Stimulated activated CD4-positive, alpha-beta T cell treated with anti-CD3 and anti-CD28 coated beads, Interleukin-15, amount 100 ng/mL, for 48 hours (primary cell): ENCODE measurements at regions not wholly inside any gene's neighbourhood (a gene's known extent, or its start where the extent isn't known, plus 50 kb on each side); places are given as distances from the start of the nearest gene placed in this dataset.
"Not testable (repeated sequence)": the region's sequence is repeated elsewhere in the genome, so short reads cannot be mapped to it uniquely, and the experiment has no call there.

Experiments used
- DNase-seq, 2 donors: peaks; one replicate each; pipeline ENCODE4 v3.0.0-alpha.2; 2020; ENCODE audit warnings: low read depth in 2 of 2

DNA sequence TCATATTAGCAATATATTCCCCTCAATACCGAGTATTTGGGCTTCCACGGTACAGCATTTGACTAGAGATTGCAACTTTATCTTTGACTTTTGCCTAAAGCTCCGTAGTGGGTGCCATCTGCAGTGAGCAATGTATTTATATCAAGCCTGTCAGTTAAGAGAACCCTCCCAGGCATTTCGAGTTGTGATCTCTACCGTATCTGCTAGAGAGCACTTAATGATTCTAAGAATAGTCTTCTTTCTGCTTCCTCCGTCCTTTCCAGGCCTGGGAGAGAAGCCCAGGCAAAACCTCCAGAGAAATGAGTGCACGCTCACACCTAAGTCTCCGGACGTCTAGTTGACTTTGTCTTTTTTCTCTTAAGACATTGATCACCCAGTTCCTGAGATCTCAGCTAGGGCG lies 210.6 kb downstream of the KLF6 start:
- DNase-seq: no peak

DNA sequence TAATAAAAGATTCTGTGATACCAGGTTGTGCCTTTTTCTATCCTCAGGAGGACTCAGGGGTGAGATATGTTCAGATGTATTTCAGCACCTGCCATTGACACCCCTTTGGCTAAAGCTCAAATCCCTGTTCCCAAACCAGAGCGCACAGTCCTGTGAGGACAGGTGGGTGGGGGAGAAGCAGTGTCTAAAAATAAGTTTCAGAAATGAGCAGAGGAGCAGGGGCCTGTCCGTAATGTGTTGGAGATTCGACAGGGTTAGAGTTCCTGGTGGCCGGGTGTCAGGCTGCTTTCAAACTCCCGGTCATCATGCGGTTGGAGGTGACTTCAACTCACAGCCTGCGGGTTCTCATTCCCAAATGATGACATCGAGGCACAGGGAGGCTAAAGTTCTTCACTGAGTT lies 211.5 kb downstream of the KLF6 start:
- no peak for DNase-seq

DNA sequence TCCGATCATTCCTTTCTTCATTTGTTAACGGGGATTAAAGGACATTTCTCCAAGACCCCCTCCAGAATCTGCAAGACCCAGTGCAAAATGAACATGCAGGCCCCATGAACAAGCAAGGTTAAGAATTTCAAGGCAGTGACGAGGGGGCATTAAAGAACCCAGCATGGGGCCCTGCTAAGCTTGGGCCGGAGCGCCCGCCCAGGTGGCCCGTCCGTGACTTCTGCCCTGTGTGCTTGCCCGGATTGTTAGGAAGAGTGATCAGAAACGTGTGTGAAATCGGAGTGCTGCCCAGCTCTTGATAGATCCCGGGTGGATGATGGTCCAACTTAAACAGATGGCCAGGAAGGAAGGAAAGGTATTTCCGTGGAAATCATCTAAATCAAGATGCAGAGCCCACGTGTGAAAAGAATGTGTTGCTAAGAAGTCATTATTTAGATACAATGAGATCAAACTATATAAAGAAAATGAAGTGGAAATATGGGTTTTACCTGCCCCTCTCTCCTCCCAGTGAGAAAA lies 213.6 kb downstream of the KLF6 start:
- DNase-seq: no peak

DNA sequence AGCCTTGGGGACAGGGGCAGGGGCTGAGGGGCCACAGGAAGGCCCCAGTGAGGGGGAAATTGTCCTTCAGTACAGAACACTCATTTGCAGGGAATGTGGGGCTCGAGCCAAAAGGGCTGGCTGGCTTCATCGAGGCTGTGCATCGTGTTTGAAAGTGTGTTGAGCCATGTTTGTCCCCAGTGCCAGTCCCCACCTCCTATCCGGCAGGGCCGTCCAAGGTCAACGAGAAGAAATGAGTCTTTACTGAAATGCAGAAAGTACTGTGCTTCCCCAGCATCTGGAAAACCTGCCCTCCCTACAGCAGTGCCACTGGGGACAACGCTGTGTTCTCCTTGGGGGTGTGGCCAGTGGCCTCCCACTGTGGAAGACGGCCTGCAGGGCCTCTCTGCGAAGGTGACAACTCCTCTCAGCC lies 214.1 kb downstream of the KLF6 start:
- DNase-seq: no peak

DNA sequence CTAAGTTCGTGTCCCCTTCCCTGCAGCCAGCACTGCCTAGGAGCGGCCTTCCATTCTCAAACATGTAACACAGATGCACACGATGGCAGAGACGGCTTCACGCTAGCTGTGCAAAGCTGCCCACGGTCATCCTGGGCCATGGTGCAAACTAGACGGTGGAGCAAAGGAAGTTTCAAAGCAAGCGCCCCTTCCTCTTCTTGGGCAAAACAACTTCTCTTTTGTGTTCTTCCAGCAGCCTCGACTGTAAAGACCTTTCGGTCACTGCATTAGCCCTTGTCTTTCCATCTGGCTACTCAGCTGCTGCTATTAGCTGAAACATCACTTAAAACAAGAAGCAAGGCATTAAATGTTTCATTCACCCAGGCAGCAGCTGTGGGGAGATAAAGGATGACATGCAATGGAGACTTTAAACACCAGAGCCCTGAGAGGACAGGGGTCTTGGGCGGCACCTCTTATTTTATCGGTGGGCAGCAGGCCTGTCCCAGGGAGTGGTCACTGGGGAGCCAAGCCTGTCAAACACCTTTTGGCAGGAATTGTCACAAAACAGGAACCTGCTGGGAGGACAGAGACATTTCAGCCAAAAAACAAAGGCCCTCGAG lies 214.8 kb downstream of the KLF6 start:
- no peak for DNase-seq

DNA sequence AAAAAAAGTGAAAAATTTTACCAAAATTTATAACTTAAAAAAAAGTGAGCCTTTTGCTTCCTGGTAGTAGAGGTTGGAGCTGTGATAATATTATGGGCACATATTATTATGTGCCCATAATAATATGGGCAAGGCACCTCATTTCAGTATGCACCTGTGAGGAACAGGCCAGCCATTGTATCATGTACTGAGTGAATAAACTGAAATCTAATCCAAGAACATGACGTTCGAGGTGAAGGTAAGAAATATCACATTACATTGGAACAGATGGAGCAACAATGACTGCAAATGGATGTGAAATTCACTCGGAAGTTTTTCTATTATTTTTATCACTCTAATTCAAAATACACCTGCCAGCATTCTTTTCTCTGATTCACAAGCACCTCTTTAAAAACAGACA lies 216.0 kb downstream of the KLF6 start:
- DNase-seq: no peak

DNA sequence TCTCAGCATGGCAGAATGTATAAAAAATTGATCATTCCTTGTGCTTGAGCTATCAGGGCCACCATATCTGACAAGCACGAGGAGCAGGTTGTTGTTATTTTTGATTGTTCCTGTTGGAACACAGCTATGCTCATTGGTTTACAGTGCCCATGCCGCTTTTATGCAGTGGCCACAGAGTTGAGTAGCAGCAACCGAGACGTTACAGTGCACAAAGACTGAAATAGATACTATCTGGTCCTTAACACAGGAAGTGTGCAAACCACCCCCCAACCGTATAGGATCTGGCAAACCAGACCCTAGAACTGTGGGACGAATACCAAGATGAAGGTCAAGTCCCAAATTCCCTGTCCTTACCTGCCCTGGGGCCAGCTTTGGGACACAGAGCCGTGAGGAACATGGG lies 216.6 kb downstream of the KLF6 start:
- DNase-seq: no peak

DNA sequence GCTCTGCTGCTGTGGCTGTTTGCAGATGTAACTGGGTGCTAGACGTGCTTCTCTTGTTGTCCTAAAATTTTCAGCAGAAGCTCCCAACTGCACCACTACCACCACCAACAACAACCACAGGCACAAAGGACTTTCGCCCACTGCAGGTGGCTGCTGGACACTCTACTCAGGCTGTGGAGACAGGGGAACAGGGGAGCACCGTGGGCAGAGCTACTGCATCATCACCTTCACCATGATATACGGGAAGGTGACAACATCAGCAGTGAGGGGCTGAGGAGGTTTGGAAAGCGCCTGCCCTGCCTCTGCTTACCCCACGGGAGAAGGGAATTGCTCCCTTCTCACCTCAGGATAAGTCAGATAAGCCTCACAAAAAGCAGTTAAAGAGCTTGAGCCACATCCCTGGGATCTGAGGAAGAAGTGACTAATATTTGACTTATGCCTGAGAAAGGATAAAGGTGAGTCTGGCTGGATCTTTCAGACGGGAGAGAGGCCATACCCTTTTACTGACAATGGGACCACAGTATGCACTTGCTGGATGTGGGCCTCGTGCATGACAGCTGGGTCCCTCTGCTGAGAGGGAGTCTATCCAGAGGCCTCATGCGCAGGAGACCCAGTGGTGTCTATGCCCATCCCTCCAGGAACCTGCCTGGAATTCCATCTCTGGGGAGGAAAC lies 217.6 kb downstream of the KLF6 start:
- no peak for DNase-seq

DNA sequence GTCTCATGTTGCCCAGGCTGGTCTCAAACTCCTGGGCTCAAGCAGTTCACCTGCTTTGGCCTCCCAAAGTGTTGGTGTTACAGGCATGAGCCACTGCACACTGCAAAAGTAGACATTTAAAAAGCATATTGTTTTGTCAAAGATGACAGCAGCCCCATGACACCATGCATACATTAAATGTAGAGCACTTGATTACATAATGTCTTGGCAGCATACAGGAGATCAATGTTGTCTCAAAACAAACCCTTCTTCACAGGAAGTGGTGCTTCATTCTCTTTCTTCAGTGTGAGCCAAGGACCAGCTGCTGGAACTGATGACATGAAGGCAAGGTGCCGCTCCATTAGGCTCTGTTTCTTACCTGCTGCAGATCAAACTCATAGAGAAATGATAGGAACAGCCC lies 218.4 kb downstream of the KLF6 start:
- no peak for DNase-seq

DNA sequence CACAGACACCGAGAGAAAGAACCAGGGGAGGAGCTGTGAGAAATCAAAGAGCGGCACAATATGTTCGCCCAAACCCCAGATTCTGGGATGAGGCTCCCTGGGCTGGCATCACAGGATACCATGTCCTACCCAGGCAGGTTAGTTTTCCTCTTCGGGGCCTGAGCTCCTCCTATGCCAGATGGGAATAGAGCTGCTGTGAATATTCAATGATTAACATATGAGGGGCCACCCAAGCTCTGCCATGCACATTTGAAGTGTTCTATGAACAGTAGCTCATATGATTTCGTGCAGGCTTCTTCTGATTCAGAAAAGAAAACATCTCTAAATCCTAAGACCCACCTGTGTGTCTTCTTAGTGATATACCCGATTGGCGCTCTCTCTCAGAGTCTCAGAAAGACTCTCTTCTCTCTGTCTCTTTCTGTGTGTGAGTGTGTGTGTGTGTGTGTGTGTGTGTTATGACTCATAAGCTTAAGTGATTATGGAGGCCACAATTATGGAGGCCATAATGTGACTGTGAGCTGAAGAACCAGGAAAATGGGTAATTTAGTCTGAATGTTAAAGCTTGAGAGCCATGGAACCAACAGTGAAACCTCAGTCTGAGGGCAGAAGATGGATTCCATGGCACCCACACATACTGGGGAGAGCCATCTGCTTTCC lies 220.5 kb downstream of the KLF6 start:
- DNase-seq: no peak

DNA sequence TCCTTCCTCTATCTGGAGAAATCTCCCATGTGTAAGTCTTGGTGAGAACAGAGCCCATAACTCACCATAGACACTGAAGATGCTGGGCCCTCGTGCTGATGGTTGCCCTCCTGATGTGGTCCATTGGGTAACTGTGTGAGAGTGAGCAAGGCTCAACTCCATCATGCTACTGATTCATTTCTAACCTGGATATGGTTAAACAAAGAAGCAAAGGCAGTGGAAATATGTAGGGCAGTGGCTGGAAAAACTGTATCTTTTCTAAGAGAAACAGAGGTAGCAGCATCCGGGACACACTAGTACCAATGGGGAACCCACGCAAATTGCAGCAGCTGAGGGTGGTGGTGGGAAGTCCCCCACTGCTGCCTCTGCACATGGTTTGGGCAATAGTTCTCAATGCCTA lies 221.7 kb downstream of the KLF6 start:
- DNase-seq: peak; percentile 22 to 46

DNA sequence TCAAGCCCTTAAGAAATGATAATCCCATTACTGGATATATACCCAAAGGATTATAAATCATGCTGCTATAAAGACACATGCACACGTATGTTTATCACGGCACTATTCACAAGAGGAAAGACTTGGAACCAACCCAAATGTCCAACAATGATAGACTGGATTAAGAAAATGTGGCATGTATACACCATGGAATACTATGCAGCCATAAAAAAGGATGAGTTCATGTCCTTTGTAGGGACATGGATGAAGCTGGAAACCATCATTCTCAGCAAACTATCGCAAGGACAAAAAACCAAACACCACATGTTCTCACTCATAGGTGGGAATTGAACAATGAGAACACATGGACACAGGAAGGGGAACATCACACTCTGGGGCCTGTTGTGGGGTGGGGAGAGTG lies 224.4 kb downstream of the KLF6 start:
- DNase-seq: not testable (repeated sequence)

DNA sequence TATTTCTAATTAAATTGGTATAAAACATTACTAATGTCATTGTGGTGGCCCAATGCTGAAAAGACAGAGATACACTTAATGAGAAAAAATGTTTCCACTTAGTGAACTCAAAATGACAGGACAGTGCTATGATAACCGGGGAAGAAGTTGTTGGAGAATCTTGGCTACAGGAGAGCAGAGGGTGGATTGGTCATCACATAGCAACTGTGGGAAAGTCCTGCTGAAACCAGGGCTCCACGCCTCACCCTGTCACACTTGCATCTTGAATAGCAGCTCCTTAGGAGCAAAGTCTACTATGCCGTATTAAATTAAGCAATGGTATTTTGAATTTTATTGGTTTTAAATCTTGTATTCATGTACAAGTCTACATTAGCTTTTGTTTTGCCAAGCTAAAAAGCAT lies 225.5 kb downstream of the KLF6 start:
- DNase-seq: no peak

DNA sequence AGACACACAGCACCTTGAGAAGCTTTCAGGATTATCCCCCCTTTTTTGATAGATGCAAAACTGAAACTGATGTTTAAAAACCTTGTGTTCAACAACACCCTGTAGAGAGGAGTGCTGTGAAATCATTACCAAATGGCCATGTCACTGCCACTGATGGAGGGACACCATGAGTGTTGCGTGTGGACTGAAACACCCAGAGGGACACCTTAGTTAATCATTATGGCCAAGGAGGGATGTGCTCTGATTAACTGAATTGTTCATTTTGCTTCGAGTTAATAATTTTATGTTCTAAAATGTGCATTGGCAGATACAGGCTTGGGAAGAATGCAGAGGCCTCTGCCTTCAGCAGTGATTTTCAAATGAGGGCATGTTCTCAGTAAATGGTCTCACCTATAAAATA lies 226.0 kb downstream of the KLF6 start:
- DNase-seq: no peak

DNA sequence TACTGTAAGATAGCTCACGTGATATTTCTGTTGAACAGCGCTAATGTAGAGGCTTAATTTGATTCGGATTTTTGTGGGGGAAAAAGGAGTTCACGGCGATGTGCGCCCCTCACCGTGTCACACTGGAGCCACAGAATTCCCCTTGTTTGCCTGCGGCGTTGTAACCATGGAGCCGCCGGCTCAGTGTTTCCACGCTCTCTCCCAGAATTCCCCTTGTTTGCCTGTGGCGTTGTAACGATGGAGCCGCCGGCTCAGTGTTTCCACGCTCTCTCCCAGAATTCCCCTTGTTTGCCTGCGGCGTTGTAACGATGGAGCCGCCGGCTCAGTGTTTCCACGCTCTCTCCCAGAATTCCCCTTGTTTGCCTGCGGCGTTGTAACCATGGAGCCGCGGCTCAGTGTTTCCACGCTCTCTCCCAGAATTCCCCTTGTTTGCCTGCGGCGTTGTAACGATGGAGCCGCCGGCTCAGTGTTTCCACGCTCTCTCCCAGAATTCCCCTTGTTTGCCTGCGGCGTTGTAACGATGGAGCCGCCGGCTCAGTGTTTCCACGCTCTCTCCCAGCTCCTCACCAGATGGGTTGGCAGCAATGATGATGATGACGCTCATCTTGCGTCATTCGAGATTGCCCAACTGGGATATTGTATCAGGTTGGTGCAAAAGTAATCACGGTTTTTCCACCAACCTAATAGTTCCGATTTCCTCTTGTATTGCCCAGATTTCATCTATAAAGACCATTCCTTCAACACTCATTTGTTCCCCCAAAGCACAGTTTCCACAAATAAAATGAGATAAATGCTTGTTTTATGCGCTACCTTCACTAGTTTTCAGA lies 228.6 kb downstream of the KLF6 start:
- DNase-seq: not testable (repeated sequence)

DNA sequence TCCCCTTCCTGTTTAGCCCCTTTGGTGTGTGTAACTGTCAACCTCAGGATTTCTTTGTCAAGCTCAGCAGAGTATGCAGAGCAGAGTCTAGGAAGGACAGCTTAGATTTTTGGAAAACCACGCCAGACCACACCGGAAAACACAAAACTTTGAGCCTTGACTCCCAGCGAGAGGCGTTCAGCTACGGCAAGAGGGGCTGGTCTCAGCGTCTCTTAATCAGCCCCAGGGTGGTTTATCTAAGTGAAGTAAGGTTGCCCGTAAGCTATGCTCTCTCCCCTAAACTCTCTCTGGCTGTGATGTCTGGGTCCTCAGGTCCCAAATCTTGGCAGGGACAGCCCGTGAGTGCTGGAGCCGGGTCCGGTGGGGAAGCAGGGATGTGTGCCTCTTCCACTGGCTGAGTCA lies 230.9 kb downstream of the KLF6 start:
- no peak for DNase-seq

DNA sequence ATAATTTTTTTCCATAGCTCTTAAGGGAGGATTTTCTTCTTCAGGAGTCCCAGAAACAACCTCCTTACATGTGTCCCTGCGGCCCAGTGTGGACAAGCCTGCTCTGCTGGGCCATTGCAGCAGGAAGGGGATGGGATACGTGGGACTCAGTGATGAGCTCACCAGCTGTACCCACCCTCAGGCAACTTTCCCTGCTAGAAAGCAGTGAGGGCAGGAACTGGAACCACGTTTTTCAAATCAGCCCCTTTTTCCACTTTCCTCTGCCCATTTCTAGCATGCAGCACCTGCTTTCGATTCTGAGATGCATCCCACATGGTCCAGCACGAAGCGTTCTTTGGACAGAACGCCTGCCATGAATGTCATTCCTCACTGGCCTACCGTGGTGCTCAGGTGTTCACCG lies 232.7 kb downstream of the KLF6 start:
- DNase-seq: no peak

DNA sequence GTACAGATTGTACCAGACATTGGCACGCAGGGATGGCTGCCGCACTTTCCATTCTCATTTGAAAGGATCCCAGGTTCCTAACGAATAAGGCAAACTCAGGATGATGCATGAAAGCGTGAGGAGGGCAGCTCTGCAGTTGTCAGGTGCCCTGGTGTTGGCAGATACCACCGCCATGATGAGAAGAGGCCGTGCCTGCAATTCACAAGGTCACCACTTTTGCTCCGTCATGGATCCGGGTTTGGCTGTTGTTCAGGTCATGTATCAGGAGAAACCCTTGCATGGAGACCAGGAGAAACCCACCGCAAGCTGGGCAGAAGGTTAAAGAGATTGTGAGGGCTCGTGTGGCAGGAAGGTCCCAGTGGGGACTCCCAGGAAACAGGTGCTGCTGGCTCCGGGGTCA lies 233.2 kb downstream of the KLF6 start:
- no peak for DNase-seq

DNA sequence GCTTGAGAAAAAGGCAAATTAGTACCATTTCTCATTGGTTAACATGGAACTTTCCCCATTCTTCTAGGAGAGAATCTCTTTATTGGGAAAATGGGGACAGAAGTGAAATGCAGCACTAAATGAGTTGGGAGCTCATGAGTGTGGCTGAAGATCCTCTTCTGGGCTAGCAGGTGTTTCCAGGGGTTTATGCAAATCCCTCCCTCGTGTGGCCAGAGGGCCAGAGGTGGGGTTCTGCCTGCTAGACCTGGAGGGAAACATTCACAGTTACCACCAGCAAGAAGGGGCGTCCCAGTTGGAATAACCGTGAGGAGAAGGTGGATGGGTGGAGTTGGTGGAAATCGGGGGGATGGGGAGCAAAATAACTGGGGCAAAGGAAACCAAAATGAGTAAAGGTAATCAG lies 235.9 kb downstream of the KLF6 start:
- DNase-seq: no peak

DNA sequence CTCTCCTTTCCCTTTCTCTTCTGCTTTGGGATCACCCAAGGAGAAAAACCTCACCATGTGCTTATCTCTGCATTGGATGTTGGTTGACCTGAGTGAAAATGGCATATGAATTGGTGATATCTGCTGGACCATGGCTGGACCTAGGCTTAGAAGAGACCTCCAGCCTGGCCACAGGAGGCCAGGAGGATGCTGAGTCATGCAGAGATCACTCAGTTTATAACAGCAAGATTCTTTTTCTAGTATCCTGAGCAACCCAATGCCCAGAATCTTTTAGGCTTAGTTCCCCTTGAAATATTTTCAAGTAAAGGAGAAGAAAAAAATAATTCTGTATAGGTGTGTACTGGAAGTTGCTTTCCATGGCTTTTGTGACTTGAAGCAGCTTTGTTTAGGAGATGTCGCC lies 236.3 kb downstream of the KLF6 start:
- DNase-seq: no peak

DNA sequence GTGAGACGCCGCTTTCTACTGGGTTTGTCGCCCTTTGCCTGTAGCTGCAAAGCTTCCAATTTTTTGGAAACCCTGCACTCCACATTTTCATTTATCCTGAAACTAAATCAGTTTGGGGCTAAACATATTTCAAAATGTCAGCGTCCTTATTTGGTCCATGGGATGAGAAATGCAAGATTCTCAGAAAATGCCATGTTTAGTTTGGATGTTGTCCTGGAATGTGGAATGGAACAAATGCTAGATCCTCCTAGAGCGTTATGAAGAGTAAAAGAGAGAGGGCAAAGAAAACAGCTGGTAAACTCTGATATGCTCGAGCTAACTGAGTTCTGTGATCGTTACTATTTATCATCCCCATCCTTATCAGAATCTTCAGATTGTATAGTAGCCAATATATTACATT lies 236.9 kb downstream of the KLF6 start:
- no peak for DNase-seq

DNA sequence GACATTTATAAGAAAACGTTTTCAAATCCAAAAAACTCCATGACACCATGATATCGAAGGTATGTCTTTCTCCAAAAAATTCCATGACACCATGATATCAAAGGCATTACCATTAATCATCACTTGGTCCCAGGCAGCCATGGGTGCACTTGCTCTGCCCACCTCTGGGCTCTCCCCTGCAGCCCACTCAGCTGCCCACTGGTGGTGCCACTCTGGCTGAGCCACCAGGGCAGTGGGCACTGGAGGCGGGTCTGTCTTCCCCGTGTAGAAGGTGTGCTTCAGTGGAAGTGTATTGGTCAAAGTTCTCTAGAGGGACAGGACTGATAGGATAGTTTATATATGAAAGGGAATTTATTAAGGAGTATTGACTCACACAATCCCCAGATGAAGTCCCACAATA lies 240.4 kb downstream of the KLF6 start:
- DNase-seq: no peak
